GM18868 (cell line): ENCODE measurements at regions not wholly inside any gene's neighbourhood (a gene's known extent, or its start where the extent isn't known, plus 50 kb on each side); places are given as distances from the start of the nearest gene placed in this dataset.

Source experiments
- ATAC-seq: cut with Tn5 transposase; IDR thresholded peaks from one replicate; pipeline ENCODE4 v1.9.1; 2021; ENCODE audit warnings: mild to moderate bottlenecking, moderate library complexity; ENCODE audit not compliant: unreplicated experiment

- ATAC-seq: no peak
Observed at GRCh38 chr12:113766131-113766878, 199.8 kb downstream of the RBM19 start.

GRCh38 chr12:113764661-113765060 is 201.5 kb downstream of the RBM19 start:
- ATAC-seq: no peak

- no peak for ATAC-seq
Observed at GRCh38 chr12:113762882-113763816, 203.0 kb downstream of the RBM19 start.

GRCh38 chr12:113762155-113762881 is 203.8 kb downstream of the RBM19 start:
- ATAC-seq: no peak

- ATAC-seq: no peak
Observed at GRCh38 chr12:113759135-113759534, 207.0 kb downstream of the RBM19 start.

- no peak for ATAC-seq
Observed at GRCh38 chr12:113758165-113758924, 207.8 kb downstream of the RBM19 start.

- ATAC-seq: no peak
Observed at GRCh38 chr12:113757221-113758002, 208.7 kb downstream of the RBM19 start.

GRCh38 chr12:113756609-113757008 is 209.5 kb downstream of the RBM19 start:
- no peak for ATAC-seq

- no peak for ATAC-seq
Observed at GRCh38 chr12:113755098-113755497, 211.0 kb downstream of the RBM19 start.

- no peak for ATAC-seq
Observed at GRCh38 chr12:113751513-113751912, 214.6 kb downstream of the RBM19 start.

- ATAC-seq: no peak
Observed at GRCh38 chr12:113749433-113749815, 216.7 kb downstream of the RBM19 start.

- ATAC-seq: no peak
Observed at GRCh38 chr12:113748707-113749432, 217.3 kb downstream of the RBM19 start.

GRCh38 chr12:113747017-113747416 is 219.1 kb downstream of the RBM19 start:
- ATAC-seq: no peak

- no peak for ATAC-seq
Observed at GRCh38 chr12:113744802-113745395, 221.2 kb downstream of the RBM19 start.

- ATAC-seq: no peak
Observed at GRCh38 chr12:113742801-113743200, 223.3 kb downstream of the RBM19 start.

- no peak for ATAC-seq
Observed at GRCh38 chr12:113740699-113741098, 225.4 kb downstream of the RBM19 start.

GRCh38 chr12:113735131-113735530 is 231.0 kb downstream of the RBM19 start:
- no peak for ATAC-seq

- no peak for ATAC-seq
Observed at GRCh38 chr12:113734503-113734902, 231.6 kb downstream of the RBM19 start.

- no peak for ATAC-seq
Observed at GRCh38 chr12:113732916-113733315, 233.2 kb downstream of the RBM19 start.
